ENCODE measurements at regions not wholly inside any gene's neighbourhood (a gene's known extent, or its start where the extent isn't known, plus 50 kb on each side); places are given as distances from the start of the nearest gene placed in this dataset.

GRCh38 chr12:42935756-42936155 lies 346.2 kb upstream of the PRICKLE1 start:
- Histone ChIP-seq H3K27ac (ENCODE audit: low read depth, low read length) (no peak overlapping the region), H2AFZ (ENCODE audit: insufficient read depth, low read length, poor library complexity) (no peak overlapping the region), H3K4me2 (ENCODE audit: low read length) (no peak overlapping the region), H3K9ac (ENCODE audit: low read length) (no peak overlapping the region), H4K8ac (ENCODE audit: low read depth, low read length) (no peak overlapping the region), H4K91ac (ENCODE audit: low read depth, low read length) (no peak overlapping the region), H3K4me3 (ENCODE audit: low read depth, low read length) (no peak overlapping the region), H3K36me3 (ENCODE audit: control insufficient read depth in 1 of 2, insufficient read depth in 2 of 2, low read length in 2 of 2) (no peaks in the 10 kb centered on the region), H2BK120ac (ENCODE audit: insufficient read depth, low read length, poor library complexity) (no peak overlapping the region), H2BK12ac (ENCODE audit: low read length) (no peak overlapping the region), H3K14ac (ENCODE audit: low read length) (no peak overlapping the region), H3K79me2 (ENCODE audit: control insufficient read depth, insufficient read depth, low read length, poor library complexity) (no peaks in the 10 kb centered on the region), H3K4me1 (ENCODE audit: control insufficient read depth in 1 of 2, insufficient read depth in 2 of 2, low read length in 2 of 2) (no peaks in the 10 kb centered on the region), H2AK5ac (ENCODE audit: low read length) (no peak overlapping the region), H3K79me1 (ENCODE audit: low read length) (no peaks in the 10 kb centered on the region), H2BK5ac (ENCODE audit: low read depth, low read length, poor library complexity) (no peak overlapping the region), H3K27me3 (ENCODE audit: insufficient read depth, low read length) (peaks cover 3% of the 10 kb centered on the region), H4K12ac (ENCODE audit: low read depth, low read length) (no peak overlapping the region), H3K23ac (ENCODE audit: low read length) (no peak overlapping the region), H3K9me3 (ENCODE audit: insufficient read depth, low read depth, low read length) (no peaks in the 10 kb centered on the region), H3K18ac (ENCODE audit: low read length) (no peak overlapping the region), H3K4ac (ENCODE audit: low read depth, low read length) (no peak overlapping the region)
- WGBS (ENCODE audit: extremely low coverage, insufficient coverage, insufficient read length) = no CpG with 5 or more reads among the region's 2 CpGs
- no peak for DNase-seq

DNA sequence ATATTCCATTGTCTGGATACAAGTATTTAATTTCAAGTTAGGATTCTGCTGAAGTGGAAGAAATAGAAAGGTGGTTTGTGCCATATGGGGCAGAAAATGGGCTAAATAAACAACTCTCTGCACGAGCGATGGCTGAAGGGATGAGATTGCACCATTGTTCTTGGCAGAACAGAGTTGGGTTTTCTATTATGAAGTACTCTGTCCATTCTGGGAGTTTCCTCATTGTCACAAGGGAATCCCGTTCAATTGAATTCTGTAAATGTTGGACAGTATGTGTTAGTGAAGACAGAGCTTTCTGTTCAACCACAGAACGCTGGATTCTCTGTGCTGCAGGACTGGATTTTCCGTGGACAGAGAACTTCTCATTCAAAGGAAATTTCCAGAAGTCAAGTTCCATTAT lies 345.5 kb upstream of the PRICKLE1 start:
- no peaks in the 10 kb centered on the region for H3K79me1 ChIP-seq (ENCODE audit: low read length)
- no peak overlapping the region for H4K12ac ChIP-seq (ENCODE audit: low read depth, low read length)
- no peak overlapping the region for H3K14ac ChIP-seq (ENCODE audit: low read length)
- no peaks in the 10 kb centered on the region for H3K36me3 ChIP-seq (ENCODE audit: control insufficient read depth in 1 of 2, insufficient read depth in 2 of 2, low read length in 2 of 2)
- H2AK5ac ChIP-seq (ENCODE audit: low read length) = no peak overlapping the region
- no peak for DNase-seq
- no peaks in the 10 kb centered on the region for H3K4me1 ChIP-seq (ENCODE audit: control insufficient read depth in 1 of 2, insufficient read depth in 2 of 2, low read length in 2 of 2)
- H3K27me3 ChIP-seq (ENCODE audit: insufficient read depth, low read length) = peaks cover 3% of the 10 kb centered on the region
- no peak overlapping the region for H2BK5ac ChIP-seq (ENCODE audit: low read depth, low read length, poor library complexity)
- no peak overlapping the region for H3K4ac ChIP-seq (ENCODE audit: low read depth, low read length)
- H3K18ac ChIP-seq (ENCODE audit: low read length) = no peak overlapping the region
- H2AFZ ChIP-seq (ENCODE audit: insufficient read depth, low read length, poor library complexity) = no peak overlapping the region
- H3K23ac ChIP-seq (ENCODE audit: low read length) = no peak overlapping the region
- no peak overlapping the region for H3K4me2 ChIP-seq (ENCODE audit: low read length)
- H3K4me3 ChIP-seq (ENCODE audit: low read depth, low read length) = no peak overlapping the region
- no peak overlapping the region for H3K27ac ChIP-seq (ENCODE audit: low read depth, low read length)
- H3K9me3 ChIP-seq (ENCODE audit: insufficient read depth, low read depth, low read length) = no peaks in the 10 kb centered on the region
- H2BK120ac ChIP-seq (ENCODE audit: insufficient read depth, low read length, poor library complexity) = no peak overlapping the region
- no peaks in the 10 kb centered on the region for H3K79me2 ChIP-seq (ENCODE audit: control insufficient read depth, insufficient read depth, low read length, poor library complexity)
- H4K8ac ChIP-seq (ENCODE audit: low read depth, low read length) = no peak overlapping the region
- no peak overlapping the region for H2BK12ac ChIP-seq (ENCODE audit: low read length)
- WGBS (ENCODE audit: extremely low coverage, insufficient coverage, insufficient read length) = no CpG with 5 or more reads among the region's 5 CpGs
- no peak overlapping the region for H3K9ac ChIP-seq (ENCODE audit: low read length)
- no peak overlapping the region for H4K91ac ChIP-seq (ENCODE audit: low read depth, low read length)

DNA sequence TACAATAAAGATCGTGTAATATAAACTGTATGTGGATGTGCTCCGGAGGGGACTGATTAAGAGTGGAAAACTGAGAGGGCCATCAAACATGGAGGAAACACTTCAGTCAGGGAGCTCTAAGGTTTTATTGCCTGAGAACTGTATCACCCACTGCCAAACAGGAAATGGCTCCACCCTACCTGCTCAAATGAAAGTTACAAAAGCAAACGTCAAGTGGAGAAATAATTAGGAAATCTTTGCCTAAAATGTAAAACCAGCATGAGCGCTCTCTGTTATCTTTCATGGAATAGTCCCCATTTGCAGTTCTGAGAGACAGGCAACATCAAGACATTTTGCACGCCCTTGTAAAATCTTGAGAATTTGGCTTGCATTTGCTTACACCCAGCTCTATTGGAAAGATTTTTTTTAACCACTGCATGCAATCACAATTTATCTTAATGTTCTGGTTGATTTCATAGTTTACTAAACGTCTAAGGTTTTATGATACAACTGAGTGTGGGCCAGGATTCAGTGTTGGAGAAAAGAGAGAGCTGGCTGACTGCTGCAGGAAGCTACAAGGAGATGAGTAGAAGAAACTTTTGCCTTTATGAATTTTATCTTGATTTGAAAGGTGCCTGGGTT lies 344.0 kb upstream of the PRICKLE1 start:
- H4K12ac ChIP-seq (ENCODE audit: low read depth, low read length) = no peak overlapping the region
- H3K18ac ChIP-seq (ENCODE audit: low read length) = no peak overlapping the region
- no peak overlapping the region for H2BK120ac ChIP-seq (ENCODE audit: insufficient read depth, low read length, poor library complexity)
- DNase-seq = no peak
- no peak overlapping the region for H4K8ac ChIP-seq (ENCODE audit: low read depth, low read length)
- no peaks in the 10 kb centered on the region for H3K4me1 ChIP-seq (ENCODE audit: control insufficient read depth in 1 of 2, insufficient read depth in 2 of 2, low read length in 2 of 2)
- H3K27ac ChIP-seq (ENCODE audit: low read depth, low read length) = no peak overlapping the region
- peaks cover 3% of the 10 kb centered on the region for H3K27me3 ChIP-seq (ENCODE audit: insufficient read depth, low read length)
- H3K4ac ChIP-seq (ENCODE audit: low read depth, low read length) = no peak overlapping the region
- no peaks in the 10 kb centered on the region for H3K79me2 ChIP-seq (ENCODE audit: control insufficient read depth, insufficient read depth, low read length, poor library complexity)
- no CpG with 5 or more reads among the region's 6 CpGs for WGBS (ENCODE audit: extremely low coverage, insufficient coverage, insufficient read length)
- no peak overlapping the region for H3K4me3 ChIP-seq (ENCODE audit: low read depth, low read length)
- no peak overlapping the region for H2BK12ac ChIP-seq (ENCODE audit: low read length)
- no peak overlapping the region for H2AK5ac ChIP-seq (ENCODE audit: low read length)
- no peak overlapping the region for H4K91ac ChIP-seq (ENCODE audit: low read depth, low read length)
- no peak overlapping the region for H3K23ac ChIP-seq (ENCODE audit: low read length)
- H3K9ac ChIP-seq (ENCODE audit: low read length) = no peak overlapping the region
- H3K9me3 ChIP-seq (ENCODE audit: insufficient read depth, low read depth, low read length) = no peaks in the 10 kb centered on the region
- H3K4me2 ChIP-seq (ENCODE audit: low read length) = no peak overlapping the region
- H2AFZ ChIP-seq (ENCODE audit: insufficient read depth, low read length, poor library complexity) = no peak overlapping the region
- H3K36me3 ChIP-seq (ENCODE audit: control insufficient read depth in 1 of 2, insufficient read depth in 2 of 2, low read length in 2 of 2) = no peaks in the 10 kb centered on the region
- H2BK5ac ChIP-seq (ENCODE audit: low read depth, low read length, poor library complexity) = no peak overlapping the region
- H3K79me1 ChIP-seq (ENCODE audit: low read length) = no peaks in the 10 kb centered on the region
- no peak overlapping the region for H3K14ac ChIP-seq (ENCODE audit: low read length)

GRCh38 chr12:42932936-42933335 lies 343.4 kb upstream of the PRICKLE1 start:
- no peak overlapping the region for H2AFZ ChIP-seq (ENCODE audit: insufficient read depth, low read length, poor library complexity)
- H3K23ac ChIP-seq (ENCODE audit: low read length) = no peak overlapping the region

More at GRCh38 chr12:42932936-42933335, 343.4 kb upstream of the PRICKLE1 start:
- no peak overlapping the region for H2AK5ac ChIP-seq (ENCODE audit: low read length)
- H3K4ac ChIP-seq (ENCODE audit: low read depth, low read length) = no peak overlapping the region
- no peaks in the 10 kb centered on the region for H3K79me1 ChIP-seq (ENCODE audit: low read length)
- no peak overlapping the region for H3K4me2 ChIP-seq (ENCODE audit: low read length)
- H3K9me3 ChIP-seq (ENCODE audit: insufficient read depth, low read depth, low read length) = no peaks in the 10 kb centered on the region
- no peaks in the 10 kb centered on the region for H3K4me1 ChIP-seq (ENCODE audit: control insufficient read depth in 1 of 2, insufficient read depth in 2 of 2, low read length in 2 of 2)
- no peak overlapping the region for H4K8ac ChIP-seq (ENCODE audit: low read depth, low read length)
- H3K9ac ChIP-seq (ENCODE audit: low read length) = no peak overlapping the region
- no peak overlapping the region for H4K91ac ChIP-seq (ENCODE audit: low read depth, low read length)
- DNase-seq = no peak
- H3K27me3 ChIP-seq (ENCODE audit: insufficient read depth, low read length) = peaks cover 3% of the 10 kb centered on the region
- WGBS (ENCODE audit: extremely low coverage, insufficient coverage, insufficient read length) = no CpG with 5 or more reads among the region's 5 CpGs
- no peak overlapping the region for H2BK120ac ChIP-seq (ENCODE audit: insufficient read depth, low read length, poor library complexity)
- no peak overlapping the region for H4K12ac ChIP-seq (ENCODE audit: low read depth, low read length)
- no peak overlapping the region for H3K4me3 ChIP-seq (ENCODE audit: low read depth, low read length)
- H2BK5ac ChIP-seq (ENCODE audit: low read depth, low read length, poor library complexity) = no peak overlapping the region
- H3K27ac ChIP-seq (ENCODE audit: low read depth, low read length) = no peak overlapping the region
- H3K14ac ChIP-seq (ENCODE audit: low read length) = no peak overlapping the region
- no peak overlapping the region for H3K18ac ChIP-seq (ENCODE audit: low read length)
- no peak overlapping the region for H2BK12ac ChIP-seq (ENCODE audit: low read length)
- H3K36me3 ChIP-seq (ENCODE audit: control insufficient read depth in 1 of 2, insufficient read depth in 2 of 2, low read length in 2 of 2) = no peaks in the 10 kb centered on the region
- no peaks in the 10 kb centered on the region for H3K79me2 ChIP-seq (ENCODE audit: control insufficient read depth, insufficient read depth, low read length, poor library complexity)

Data from trophoblast cell (in vitro differentiated cells and primary cell).